Left lobe of liver (tissue), 2 donors: ENCODE measurements at regions not wholly inside any gene's neighbourhood (a gene's known extent, or its start where the extent isn't known, plus 50 kb on each side); places are given as distances from the start of the nearest gene placed in this dataset.

Source experiments
- ATAC-seq: fragments of 200-7000 bp; cut with Tn5 transposase; one replicate; pipeline ENCODE4 v1.9.1; 2020; ENCODE audit warnings: mild to moderate bottlenecking, moderate library complexity
- DNase-seq: peaks from one replicate; pipeline ENCODE4 v3.0.0-alpha.2; 2020; ENCODE audit warnings: low spot score
- donor health status: DM: no; HTN: no; CAD: no; lungs with moderate emphysema.
- donor health status: DM: no; HTN: yes; CAD: no.

DNA sequence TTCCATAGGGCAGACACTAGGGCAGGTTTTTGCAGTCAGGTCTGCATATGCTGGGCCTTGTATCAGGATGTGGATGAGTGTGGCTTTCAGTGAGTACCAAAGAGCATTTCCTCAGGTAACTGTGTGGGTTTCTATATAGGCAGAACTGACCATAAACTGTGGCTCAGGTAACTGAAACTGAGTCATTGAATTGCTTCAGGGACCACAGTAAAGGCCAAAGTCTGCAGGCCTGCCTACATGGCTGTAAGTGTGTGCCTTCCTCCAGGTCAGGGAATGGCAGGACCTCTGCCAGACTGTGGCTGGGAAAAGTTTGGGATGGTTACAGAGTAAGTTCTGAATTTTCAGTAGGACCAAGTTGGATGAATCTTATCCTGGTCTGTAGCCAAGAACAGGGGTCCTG, 85.6 kb downstream of the ZNF486 start:
- DNase-seq (no peak), ATAC-seq (no peak)

GRCh38 chr19:20250627-20251026, 83.6 kb downstream of the ZNF486 start:
- ATAC-seq, result no peak
- no peak for DNase-seq

GRCh38 chr19:20250121-20250520, 83.1 kb downstream of the ZNF486 start:
- DNase-seq (no peak), ATAC-seq (no peak)
